ENCODE measurements at regions not wholly inside any gene's neighbourhood (a gene's known extent, or its start where the extent isn't known, plus 50 kb on each side); places are given as distances from the start of the nearest gene placed in this dataset.

GRCh38 chr22:48505891-48506290, 1321.8 kb downstream of the BRD1 start:
- TF ChIP-seq CTCF (IDR thresholded peaks at IDR 0.05; ENCODE audit: control insufficient read depth, extremely low read depth, insufficient read depth): no peak
- no peak overlapping the region for H3K4me3 ChIP-seq (ENCODE audit: low read depth, low read length)
- no peak for DNase-seq (ENCODE audit: low read depth)

- no peak for TF ChIP-seq CTCF (IDR thresholded peaks at IDR 0.05; ENCODE audit: control insufficient read depth, extremely low read depth, insufficient read depth)
- DNase-seq (ENCODE audit: low read depth): no peak
- H3K4me3 ChIP-seq (ENCODE audit: low read depth, low read length): no peak overlapping the region
Observed at GRCh38 chr22:48504519-48505140, 1323.0 kb downstream of the BRD1 start.

- DNase-seq (ENCODE audit: low read depth): no peak
- TF ChIP-seq CTCF (IDR thresholded peaks at IDR 0.05; ENCODE audit: control insufficient read depth, extremely low read depth, insufficient read depth): no peak
- H3K4me3 ChIP-seq (ENCODE audit: low read depth, low read length): no peak overlapping the region
Observed at GRCh38 chr22:48503876-48504275, 1323.8 kb downstream of the BRD1 start.

- no peak overlapping the region for H3K4me3 ChIP-seq (ENCODE audit: low read depth, low read length)
- DNase-seq (ENCODE audit: low read depth): no peak
- TF ChIP-seq CTCF (IDR thresholded peaks at IDR 0.05; ENCODE audit: control insufficient read depth, extremely low read depth, insufficient read depth): no peak
Observed at GRCh38 chr22:48503035-48503625, 1324.5 kb downstream of the BRD1 start.

GRCh38 chr22:48501231-48501750, 1326.4 kb downstream of the BRD1 start:
- H3K4me3 ChIP-seq (ENCODE audit: low read depth, low read length): no peak overlapping the region

GRCh38 chr22:48500471-48501230, 1327.0 kb downstream of the BRD1 start:
- DNase-seq (ENCODE audit: low read depth): no peak
- H3K4me3 ChIP-seq (ENCODE audit: low read depth, low read length): no peak overlapping the region
- TF ChIP-seq CTCF (IDR thresholded peaks at IDR 0.05; ENCODE audit: control insufficient read depth, extremely low read depth, insufficient read depth): no peak

More at GRCh38 chr22:48501231-48501750, 1326.4 kb downstream of the BRD1 start:
- TF ChIP-seq CTCF (IDR thresholded peaks at IDR 0.05; ENCODE audit: control insufficient read depth, extremely low read depth, insufficient read depth): no peak
- no peak for DNase-seq (ENCODE audit: low read depth)
